ENCODE measurements at regions not wholly inside any gene's neighbourhood (a gene's known extent, or its start where the extent isn't known, plus 50 kb on each side); places are given as distances from the start of the nearest gene placed in this dataset.

DNA sequence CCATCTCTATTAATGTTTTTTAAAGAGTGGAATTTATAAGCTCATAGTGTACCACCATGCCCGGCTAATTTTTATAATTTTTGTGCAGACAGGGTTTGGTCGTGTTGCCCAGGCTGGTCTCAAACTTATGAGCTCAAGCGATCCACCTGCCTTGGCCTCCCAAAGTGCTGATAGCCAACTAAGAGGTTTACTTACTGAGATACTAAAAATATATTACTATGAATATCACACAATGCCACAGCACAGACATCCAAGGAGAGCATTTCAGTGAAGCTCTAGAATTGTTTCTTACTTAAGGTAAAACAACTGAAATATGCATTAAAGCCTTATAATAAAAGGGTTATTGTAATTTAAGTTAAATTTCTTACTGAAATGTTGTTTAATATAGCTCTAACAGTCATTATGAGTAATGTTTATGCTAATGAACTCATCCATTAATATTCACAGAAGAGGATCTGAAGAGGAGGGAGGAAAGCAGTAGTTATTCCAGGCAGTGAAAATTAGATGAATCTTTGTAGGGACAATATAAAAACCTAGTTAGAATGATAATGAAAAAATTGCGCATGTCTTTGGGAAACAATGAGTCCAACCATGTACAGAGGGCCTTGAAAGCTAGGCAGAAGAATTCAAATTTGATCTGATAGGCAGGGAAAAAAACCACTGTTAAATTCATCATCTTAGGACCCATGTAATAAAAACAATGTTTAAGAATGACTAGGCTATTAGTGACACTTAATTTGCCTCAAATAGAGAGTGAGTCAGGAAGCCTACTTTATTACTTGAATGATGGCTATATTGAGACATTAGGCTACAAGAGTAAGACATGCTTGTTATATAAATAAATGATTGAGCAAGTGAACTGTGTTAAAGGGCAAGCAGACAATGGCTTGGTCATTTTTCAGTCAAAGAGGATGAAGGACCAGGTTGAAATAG is 99.2 kb downstream of the SLC41A2 start:
- no peak for FAIRE-seq

DNA sequence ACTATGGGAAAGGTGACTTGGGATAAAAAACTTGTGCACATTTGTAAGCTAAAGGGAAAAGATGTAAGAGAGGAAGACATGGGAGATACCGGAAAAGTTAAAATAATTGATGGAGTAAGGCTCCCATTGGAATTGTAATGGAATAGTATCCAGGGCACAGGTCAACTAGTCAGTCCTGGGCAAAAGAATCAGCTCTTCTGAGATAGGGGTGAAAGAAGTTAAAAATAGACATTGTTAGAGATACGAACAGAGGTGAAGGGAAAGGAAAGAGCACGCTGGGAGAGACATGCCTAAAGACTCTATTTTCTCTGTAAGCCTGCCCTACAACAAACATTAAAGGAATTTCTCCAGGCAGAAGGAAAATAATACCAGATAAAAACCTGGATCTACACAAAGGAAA is 101.6 kb downstream of the SLC41A2 start:
- FAIRE-seq: no peak

DNA sequence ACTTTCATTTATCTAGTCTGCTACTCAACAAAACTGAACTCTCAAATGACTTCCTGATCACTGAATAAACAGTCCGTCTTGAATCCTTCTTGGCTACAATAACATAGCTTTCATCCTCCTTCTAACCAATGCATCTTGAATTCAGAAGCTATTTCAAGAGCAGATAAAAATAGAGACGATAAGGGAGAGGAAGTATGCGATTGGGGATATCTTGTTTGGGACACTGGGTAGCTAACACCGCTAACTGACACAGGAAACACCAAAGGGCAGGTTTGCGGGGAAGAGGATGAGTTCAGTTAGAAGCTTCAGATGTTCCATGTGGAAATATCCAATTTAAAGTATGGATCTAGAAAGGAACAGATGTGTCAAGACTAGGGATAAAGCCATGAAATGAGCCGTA is 102.5 kb downstream of the SLC41A2 start:
- no peak for FAIRE-seq

DNA sequence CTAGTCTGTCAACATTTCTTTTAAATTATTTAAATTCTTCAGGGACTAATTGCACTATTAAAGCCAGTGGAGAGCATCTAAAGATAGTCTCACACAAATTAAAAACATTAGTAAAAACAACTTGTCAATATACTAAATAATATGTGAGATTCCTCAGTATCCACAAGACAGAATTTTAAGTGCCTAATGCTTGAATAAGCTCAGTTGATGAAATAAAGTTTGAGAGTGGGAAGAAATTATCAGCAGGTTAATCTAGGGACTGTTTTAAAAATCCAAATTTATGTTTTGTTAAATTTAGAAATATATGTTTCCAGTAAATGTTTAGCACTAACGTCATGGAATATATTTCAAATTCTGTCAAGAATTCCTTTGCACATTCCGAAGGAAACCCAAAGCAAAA is 105.2 kb downstream of the SLC41A2 start:
- no peak for FAIRE-seq

DNA sequence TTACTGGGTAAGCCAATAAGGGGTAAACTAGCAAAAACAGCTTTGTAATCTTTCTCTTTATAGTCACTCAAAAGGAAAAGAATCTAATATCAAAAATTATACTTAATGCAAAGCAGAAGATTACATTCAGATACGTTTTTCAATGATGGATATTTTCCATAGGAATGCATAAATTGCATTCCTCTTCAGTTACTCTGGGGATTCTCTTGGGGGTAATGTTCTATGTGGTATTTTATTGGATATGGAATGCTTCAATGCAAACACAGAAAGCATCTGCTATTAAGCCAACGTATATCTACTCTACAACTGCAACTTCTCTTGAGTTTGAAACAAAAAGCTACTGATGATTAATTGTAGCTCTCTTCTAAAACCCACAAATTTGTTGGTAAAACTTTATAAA is 106.0 kb downstream of the SLC41A2 start:
- FAIRE-seq: no peak

DNA sequence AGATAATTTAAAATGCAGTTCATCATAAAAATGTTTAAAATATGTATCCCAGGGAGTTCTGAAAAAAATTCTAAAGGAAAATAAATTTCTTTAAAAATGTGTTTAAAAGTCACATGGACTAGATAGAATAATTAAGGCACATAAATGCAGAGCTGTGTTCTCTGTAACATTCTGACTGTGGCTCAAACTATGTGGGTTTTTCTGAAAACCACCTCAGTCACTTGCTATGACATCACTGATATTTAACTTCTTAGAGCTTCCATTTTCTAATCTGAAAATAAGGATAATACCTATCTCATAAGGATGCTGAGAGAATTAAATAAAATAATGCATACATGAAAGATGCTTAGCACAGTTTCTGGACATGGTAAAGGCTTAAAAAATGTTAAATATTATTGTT is 107.3 kb downstream of the SLC41A2 start:
- FAIRE-seq: no peak

DNA sequence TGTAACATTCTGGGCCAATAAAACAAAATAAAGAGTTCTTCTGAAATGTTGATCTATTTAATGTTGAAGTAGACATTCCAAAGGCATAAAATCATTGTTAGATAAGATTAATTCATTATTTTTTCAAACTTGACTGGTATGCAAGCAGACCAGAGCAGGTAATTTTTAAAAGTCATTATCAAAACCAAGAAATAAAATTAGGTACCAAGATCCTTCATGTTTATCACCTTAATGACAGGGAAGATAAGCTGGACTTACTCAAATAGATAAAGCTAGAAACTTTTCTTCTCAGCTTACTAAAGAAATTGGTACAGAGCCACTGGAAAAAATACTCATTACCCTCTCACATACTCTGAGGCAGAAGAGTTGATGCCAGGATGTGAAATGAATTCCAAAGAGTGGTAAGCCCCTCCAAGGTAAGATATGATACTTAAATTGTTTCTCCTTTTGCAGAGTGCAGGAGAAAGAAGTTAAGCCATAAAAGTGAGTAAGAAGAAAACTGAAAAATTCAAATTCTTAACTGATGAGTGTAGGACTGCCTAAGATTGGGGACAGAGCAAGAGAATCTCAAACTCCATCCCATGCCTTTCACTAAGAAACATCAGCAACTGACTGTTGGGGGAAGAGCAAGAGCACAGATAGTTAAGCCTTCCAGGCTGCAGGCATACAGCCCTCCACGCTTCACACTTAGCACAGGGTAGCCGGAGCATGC is 111.9 kb downstream of the SLC41A2 start:
- no peak for FAIRE-seq

DNA sequence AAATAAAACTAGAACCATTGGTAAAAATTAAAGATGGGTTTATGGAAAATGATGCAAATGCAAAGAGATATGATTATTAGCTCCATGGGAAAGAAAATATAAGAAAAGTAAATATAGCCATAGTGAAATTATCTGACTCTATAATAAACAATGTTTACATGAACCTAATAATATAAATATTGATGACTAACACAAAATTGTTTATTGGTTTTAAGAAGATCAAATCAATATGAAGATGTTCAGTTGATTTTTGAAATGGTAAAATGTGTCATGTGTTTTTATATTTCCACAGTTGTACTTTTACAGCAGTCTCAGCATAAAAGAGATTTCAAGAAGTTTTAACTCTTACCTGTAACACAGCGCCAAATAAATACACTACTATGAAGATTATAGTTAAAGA is 114.0 kb downstream of the SLC41A2 start:
- FAIRE-seq: no peak

DNA sequence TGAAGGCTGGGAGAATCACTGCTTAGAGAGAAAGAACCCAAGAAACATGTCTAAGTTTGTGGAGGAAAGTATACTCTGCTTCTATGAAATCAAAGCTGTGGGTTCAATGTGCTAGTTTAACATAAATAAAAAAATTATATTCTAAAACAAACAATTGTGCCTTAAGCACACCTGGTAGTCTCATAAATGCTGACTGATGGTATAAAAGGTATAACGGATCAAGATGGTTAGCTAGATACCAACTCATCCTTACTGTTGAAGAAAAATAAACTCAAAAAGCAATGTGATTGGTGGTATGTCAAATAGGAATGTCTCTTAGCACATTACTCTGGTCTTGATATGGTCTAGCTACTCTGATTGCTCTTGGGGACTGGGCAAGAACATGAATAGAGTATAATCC is 117.8 kb downstream of the SLC41A2 start:
- FAIRE-seq: no peak

DNA sequence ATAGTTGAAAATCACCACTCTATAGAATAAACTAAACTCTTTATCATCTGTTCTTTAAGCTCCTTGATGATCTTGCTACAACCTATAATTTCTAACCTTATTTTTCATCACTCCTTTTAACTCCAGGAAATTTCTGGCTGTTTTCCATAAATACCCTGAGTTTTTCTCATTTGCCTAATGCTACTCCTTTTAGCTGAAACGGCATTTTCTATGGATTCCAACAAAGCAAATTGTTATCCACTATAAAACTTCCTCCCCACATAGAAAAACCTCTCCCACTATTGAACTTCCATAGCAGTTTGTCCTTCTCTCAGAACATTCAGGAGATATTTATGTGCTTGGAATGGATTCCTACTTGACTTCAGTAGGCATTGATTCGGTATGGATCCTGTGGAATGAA is 122.8 kb downstream of the SLC41A2 start:
- FAIRE-seq: no peak

DNA sequence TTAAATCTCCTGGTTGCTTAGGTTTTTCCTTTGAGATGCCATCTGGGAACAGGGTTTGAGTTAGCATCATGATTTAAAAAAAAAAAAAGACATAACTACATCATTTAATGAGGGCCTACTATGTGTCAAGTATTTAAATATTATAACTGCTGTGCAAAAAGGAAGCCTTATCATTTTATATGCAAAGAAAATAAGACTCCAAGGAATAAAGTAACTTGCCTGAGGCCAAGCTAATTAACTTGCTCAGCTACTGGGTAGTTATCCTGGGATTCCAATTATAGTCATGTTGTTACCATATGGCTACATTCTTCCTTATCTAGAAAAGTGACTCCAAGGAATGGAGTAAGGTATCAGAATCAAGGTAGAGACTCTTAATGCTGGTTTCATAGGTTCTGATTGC is 123.5 kb downstream of the SLC41A2 start:
- FAIRE-seq: no peak

DNA sequence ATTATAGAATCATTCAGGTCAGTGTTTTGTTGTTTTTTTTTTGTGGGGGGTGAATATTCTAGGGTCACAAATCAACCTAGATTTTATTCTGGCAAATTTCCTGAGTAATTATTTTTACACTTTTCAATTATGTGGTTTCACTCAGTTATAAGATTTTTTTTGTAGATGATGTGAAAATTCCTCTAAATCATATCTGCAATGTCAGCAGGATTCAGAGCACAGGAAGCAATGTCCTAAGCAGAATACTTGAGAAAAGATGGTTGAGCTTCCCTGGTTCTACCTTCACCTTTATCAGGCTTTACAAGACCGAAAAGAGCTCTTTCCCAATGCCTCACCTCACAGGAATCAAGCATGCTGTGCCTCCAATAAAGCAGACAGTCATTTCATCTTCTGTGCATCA is 124.3 kb downstream of the SLC41A2 start:
- no peak for FAIRE-seq

DNA sequence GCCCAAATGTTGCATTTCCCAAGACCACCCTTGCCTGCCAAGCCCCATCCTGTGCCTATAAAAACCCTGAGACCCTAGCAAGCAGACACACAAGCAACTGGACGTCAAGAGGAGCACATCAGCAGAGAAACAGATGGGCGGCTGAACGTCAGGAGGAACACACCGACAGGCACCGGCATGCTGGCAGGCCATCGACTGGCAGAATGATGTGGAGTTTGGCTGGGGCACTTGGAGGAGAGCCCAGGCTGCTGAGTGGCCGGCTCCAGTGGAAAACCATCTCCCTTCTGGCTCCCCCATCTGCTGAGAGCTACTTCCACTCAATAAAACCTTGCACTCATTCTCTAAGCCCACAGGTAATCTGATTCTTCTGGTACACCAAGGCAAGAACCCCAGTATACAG is 130.1 kb downstream of the SLC41A2 start:
- no peak for FAIRE-seq

DNA sequence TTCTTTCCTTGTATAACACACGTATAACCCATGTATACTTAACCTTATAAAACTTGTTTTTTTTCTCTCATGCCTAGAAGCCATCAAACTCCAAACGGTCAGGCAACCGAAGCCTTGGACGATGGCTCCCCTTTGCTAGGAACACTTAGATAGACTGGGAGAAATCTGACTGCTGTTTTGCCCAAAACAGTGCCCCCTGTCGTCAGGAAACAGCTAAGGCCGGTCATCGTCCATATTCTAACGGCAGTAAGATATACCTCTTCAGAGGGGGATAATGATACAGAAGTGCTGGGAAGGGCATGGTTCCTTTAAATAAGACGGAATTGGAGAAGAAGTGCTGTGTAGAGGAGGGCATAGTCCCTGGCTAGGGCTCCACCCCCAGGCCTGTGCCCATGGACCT is 130.5 kb downstream of the SLC41A2 start:
- FAIRE-seq: no peak

DNA sequence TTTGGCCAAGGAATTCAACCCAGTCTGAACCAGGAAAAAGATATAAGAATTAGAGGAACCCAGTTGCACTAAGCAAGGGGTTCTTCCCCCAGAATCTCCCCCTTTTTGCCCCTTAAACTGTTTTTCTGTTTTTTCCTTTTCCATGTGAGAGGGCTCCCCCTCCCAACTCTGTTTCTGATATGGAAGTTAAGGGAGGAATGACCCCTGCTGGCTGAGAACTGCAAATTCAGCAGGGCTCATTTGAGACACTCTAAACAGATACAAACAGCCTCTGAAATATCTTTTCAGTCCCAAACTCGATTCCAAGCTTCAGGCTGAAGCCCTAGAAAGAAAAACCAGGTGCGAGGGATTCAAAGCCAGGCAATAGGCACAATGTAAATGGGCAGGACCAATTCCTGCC is 132.7 kb downstream of the SLC41A2 start:
- no peak for FAIRE-seq

DNA sequence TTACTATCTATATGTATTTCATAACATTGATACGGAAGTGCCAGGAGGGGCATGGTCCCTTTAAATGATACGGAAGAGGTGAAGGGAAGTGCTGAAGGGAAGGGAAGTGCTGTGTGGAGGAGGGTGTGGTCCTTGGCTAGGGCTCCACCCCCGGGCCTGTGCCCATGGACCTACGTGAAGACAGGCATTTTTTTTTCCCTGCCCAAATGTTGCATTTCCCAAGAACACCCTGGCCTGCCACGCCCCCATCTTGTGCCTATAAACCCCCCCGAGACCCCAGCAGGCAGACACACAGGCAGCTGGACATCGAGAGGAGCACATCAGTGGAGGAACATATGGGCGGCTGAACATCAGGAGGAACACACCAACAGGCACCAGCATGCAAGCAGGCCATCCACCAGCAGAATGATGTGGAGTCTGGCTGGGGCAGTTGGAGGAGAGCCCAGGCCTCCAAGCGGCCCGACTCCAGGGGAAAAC is 134.1 kb downstream of the SLC41A2 start:
- FAIRE-seq: no peak

DNA sequence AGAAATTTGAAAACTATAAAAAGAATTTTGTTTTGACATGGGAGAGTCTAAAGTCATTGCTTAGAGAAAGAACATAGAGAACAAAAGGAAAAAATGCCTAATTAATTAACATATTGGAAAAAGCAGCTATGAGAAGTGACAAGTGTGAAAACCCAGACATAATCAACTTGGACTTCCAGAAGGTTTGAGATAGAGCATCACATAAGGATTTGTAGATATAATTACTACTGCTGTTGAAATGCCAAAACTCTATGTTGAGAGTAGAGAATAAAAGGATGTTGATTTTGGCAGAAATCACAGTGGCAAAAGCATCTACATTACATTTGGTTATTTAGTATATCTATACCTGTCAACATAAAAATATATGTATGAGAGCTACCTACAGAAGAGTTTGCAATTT is 135.1 kb downstream of the SLC41A2 start:
- FAIRE-seq: no peak

DNA sequence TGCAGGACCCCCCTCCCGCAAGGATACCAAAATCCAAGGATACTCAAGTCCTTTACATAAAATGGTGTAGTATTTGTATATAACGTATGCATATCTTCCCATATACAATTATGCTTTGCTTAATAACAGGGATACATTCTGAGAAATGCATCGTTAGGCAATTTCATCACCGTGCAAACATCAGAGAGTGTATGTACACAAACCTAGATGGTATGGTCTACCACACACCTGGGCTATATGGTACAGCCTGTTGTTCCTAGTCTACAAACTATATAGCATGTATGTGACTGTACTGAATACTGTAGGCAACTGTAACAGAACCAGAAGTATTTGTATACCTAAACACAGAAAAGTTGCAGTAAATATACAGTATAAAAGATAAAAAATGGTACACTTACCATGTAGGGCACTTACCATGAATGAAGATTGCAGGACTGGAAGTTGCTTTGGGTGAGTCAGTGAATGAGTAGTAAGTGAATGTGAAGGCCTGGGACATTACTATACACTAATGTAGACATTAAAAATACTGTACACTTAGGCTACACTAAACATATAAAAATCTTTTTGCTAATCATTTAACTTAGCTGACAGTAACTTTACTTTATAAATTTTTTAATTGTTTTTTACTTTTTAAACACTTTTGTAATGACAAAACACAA is 141.1 kb downstream of the SLC41A2 start:
- no peak for FAIRE-seq

DNA sequence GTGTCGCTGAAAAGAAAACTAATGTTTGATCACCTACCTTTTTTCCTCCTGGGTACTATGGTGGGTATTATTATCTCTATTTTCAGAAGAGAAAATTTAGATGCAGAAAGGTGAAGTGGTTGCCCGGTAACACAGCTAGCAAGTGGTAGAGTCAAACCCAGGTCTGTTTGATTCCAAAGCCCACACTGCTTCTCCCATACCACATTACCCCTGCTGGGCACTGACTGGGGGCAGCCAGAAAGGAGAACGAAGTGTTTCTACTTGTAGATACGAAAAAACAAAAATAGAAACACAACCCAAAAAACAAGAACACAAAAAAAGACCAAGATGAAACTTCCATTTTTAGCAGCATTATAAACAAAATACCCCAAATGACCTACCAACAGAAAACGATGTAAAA is 142.2 kb downstream of the SLC41A2 start:
- FAIRE-seq: no peak

DNA sequence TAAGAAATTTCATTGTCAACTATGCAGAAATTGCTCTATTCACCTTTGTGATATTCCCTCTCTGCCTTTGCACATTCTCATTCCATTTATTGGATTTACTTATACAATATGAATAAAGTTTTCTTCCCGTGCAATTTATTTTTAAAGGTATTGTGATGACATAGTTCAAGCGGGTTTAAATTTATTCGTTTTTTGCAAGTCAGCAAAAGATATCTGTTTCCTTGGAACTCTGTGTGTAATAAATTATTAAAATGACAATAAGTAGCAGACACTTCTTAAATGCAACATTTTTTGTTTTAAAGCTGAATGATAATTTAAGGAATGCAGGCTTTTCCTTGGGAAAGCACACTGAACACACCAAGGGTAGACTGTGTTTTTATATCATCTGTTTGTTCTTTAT is 143.1 kb downstream of the SLC41A2 start:
- no peak for FAIRE-seq

All from endometrium (tissue), 2 donors.